Endodermal cell (in vitro differentiated cells): ENCODE measurements at regions not wholly inside any gene's neighbourhood (a gene's known extent, or its start where the extent isn't known, plus 50 kb on each side); places are given as distances from the start of the nearest gene placed in this dataset.

Source experiments
- DNase-seq: peaks from one replicate; pipeline ENCODE4 v3.0.0-alpha.2; 2017
- H3K27ac ChIP-seq: 2 replicates; pipeline ENCODE4 v1.5.1; 2013; ENCODE audit warnings: mild to moderate bottlenecking, low read depth, low read length, moderate library complexity
- H3K27me3 ChIP-seq: 2 replicates; pipeline ENCODE4 v1.6.1; 2013; ENCODE audit warnings: mild to moderate bottlenecking, low read length, moderate library complexity; ENCODE audit not compliant: insufficient read depth, control insufficient read depth, poor library complexity, severe bottlenecking
- H3K36me3 ChIP-seq: 2 replicates; pipeline ENCODE4 v1.7.0; 2013; ENCODE audit warnings: mild to moderate bottlenecking, low read length, moderate library complexity; ENCODE audit not compliant: control insufficient read depth, insufficient read depth
- H3K4me1 ChIP-seq: one replicate; pipeline ENCODE4 v1.7.0; 2013; ENCODE audit warnings: low read length; ENCODE audit not compliant: control insufficient read depth, insufficient read depth
- H3K4me3 ChIP-seq: 2 replicates; pipeline ENCODE4 v1.5.1; 2013; ENCODE audit warnings: mild to moderate bottlenecking, low read length, moderate library complexity
- H3K9ac ChIP-seq: 2 replicates; pipeline ENCODE4 v1.6.1; 2013; ENCODE audit warnings: mild to moderate bottlenecking, low read length, moderate library complexity; ENCODE audit not compliant: poor library complexity, severe bottlenecking; ENCODE audit errors: extremely low read depth
- H3K9me3 ChIP-seq: 2 replicates; pipeline ENCODE4 v1.6.1; 2013; ENCODE audit warnings: mild to moderate bottlenecking, low read length, moderate library complexity; ENCODE audit not compliant: control insufficient read depth
- H3K27ac Mint-ChIP-seq: 2 replicates; pipeline ENCODE4 v1.8.0; 2020; ENCODE audit warnings: mixed read lengths
- H3K27me3 Mint-ChIP-seq: 2 replicates; pipeline ENCODE4 v1.8.0; 2021; ENCODE audit warnings: mild to moderate bottlenecking, mixed read lengths; ENCODE audit not compliant: insufficient read depth
- H3K36me3 Mint-ChIP-seq: 2 replicates; pipeline ENCODE4 v1.8.0; 2020; ENCODE audit warnings: low read depth, mixed read lengths
- H3K4me1 Mint-ChIP-seq: 2 replicates; pipeline ENCODE4 v1.8.0; 2020; ENCODE audit warnings: mixed read lengths
- H3K4me3 Mint-ChIP-seq: 2 replicates; pipeline ENCODE4 v1.8.0; 2020; ENCODE audit warnings: mild to moderate bottlenecking, moderate library complexity, mixed read lengths
- H3K9me3 Mint-ChIP-seq: 2 replicates; pipeline ENCODE4 v1.8.0; 2020; ENCODE audit warnings: mild to moderate bottlenecking, mixed read lengths
- CTCF ChIP-seq: fragments of 200-600 bp; sonication (generic); conservative IDR thresholded peaks from 2 replicates; pipeline ENCODE4 v1.5.0; 2021; ENCODE audit warnings: antibody characterized with exemption, mild to moderate bottlenecking
- WGBS, 2 experiments: methylation state at CpG; one replicate each; pipeline versions ENCODE4 v1.1.5 to v1.1.7; 2013; ENCODE audit warnings: missing lambda C conversion rate in 2 of 2, mixed read lengths in 1 of 2; ENCODE audit not compliant: insufficient coverage in 1 of 2, insufficient read length in 1 of 2; 5-methylcytosine and 5-hydroxymethylcytosine counted together

- DNase-seq: no peak
- Mint-ChIP-seq H3K9me3 (no peaks in the 10 kb centered on the region), H3K4me1 (peaks cover 10% of the 10 kb centered on the region), H3K27ac (no peak overlapping the region), H3K4me3 (no peak overlapping the region), H3K36me3 (no peaks in the 10 kb centered on the region), H3K27me3 (no peaks in the 10 kb centered on the region)
- Histone ChIP-seq H3K9me3 (no peaks in the 10 kb centered on the region), H3K4me1 (peaks cover 5% of the 10 kb centered on the region), H3K4me3 (no peak overlapping the region), H3K9ac (no peak overlapping the region), H3K27ac (no peak overlapping the region), H3K27me3 (no peaks in the 10 kb centered on the region), H3K36me3 (no peaks in the 10 kb centered on the region)
- 92% methylated on average over 1 of the region's 1 CpG; no CpG with 5 or more reads in 1 of the 2 experiments for WGBS, 2 experiments
- no peak for TF ChIP-seq CTCF
These were observed 1090.5 kb upstream of the SEMA6A start for GRCh38 chr5:117665121-117665520.

GRCh38 chr5:117662361-117662760 is 1087.7 kb upstream of the SEMA6A start:
- 89 to 94% methylated on average over 2 of the region's 2 CpGs for WGBS, 2 experiments

GRCh38 chr5:117657541-117657940 is 1082.9 kb upstream of the SEMA6A start:
- no peak for TF ChIP-seq CTCF
- Histone ChIP-seq H3K4me3 (no peak overlapping the region), H3K36me3 (no peaks in the 10 kb centered on the region), H3K27ac (peak overlapping the region; percentile 32), H3K4me1 (peaks cover 2% of the 10 kb centered on the region), H3K9me3 (no peaks in the 10 kb centered on the region), H3K9ac (no peak overlapping the region), H3K27me3 (no peaks in the 10 kb centered on the region)
- H3K27ac Mint-ChIP-seq: no peak overlapping the region
- peaks cover 4% of the 10 kb centered on the region for H3K4me1 Mint-ChIP-seq
- no peaks in the 10 kb centered on the region for H3K27me3 Mint-ChIP-seq
- H3K4me3 Mint-ChIP-seq: no peak overlapping the region
- H3K9me3 Mint-ChIP-seq: no peaks in the 10 kb centered on the region
- 100% methylated on average over 1 of the region's 1 CpG; no CpG with 5 or more reads in 1 of the 2 experiments for WGBS, 2 experiments
- H3K36me3 Mint-ChIP-seq: no peaks in the 10 kb centered on the region
- DNase-seq: no peak

More at GRCh38 chr5:117662361-117662760, 1087.7 kb upstream of the SEMA6A start:
- TF ChIP-seq CTCF: no peak
- Histone ChIP-seq H3K4me3 (no peak overlapping the region), H3K27ac (no peak overlapping the region), H3K27me3 (no peaks in the 10 kb centered on the region), H3K36me3 (no peaks in the 10 kb centered on the region), H3K4me1 (peaks cover 5% of the 10 kb centered on the region), H3K9ac (no peak overlapping the region), H3K9me3 (no peaks in the 10 kb centered on the region)
- no peaks in the 10 kb centered on the region for H3K27me3 Mint-ChIP-seq
- no peaks in the 10 kb centered on the region for H3K36me3 Mint-ChIP-seq
- H3K27ac Mint-ChIP-seq: no peak overlapping the region
- no peaks in the 10 kb centered on the region for H3K9me3 Mint-ChIP-seq
- no peak for DNase-seq
- peaks cover 10% of the 10 kb centered on the region for H3K4me1 Mint-ChIP-seq
- H3K4me3 Mint-ChIP-seq: no peak overlapping the region
